ENCODE measurements at regions not wholly inside any gene's neighbourhood (a gene's known extent, or its start where the extent isn't known, plus 50 kb on each side); places are given as distances from the start of the nearest gene placed in this dataset.

DNA sequence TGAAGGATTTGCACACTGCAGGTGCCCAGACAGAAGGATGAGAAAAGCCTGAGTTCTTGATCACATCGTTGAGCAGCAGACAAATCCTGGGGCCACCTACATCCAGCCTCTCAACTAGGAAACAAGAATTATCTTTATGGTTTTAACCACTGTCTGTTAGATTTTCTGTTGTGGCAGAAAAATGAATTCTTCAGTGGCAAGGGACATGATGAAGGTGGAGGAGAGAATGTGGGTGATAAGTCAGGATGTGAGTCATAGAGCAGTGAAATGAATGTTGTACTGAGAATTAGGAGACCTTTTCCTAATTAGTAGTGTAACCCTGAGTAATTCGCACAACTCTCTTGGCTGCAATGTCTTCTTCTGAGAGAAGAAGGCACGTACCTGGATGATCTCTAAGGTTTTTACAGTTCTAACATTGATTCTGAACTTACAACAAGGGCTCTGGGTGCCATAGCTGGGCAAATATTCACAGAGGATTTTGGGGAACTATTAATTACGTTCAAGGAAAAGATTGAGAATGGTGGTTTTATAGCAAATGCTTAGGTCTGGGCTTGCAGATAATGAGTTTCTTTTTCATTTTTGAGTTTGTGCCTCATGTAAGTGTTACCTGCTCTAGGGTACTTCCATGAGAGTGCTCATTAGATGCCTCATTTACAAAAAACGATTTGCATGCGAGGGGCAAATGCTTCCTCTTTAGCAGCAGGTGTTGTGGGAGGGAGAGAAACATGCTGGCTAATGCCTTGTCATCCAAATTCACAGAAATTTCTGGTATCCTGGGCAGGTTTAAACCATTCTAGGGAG lies 111.0 kb upstream of the KL start:
- H3K9ac ChIP-seq (ENCODE audit: control insufficient read depth, insufficient read depth, low read length): no peak overlapping the region
- H3K4me3 ChIP-seq: 0 out of 2 replicates have a peak overlapping the region, but pooled peaks have one; percentile 1
- ChIA-PET CTCF (interaction anchor here (1.3 to 1.9 kb wide), 5 partner anchors 69 to 254 kb away, joined by 3 to 8 read pairs (median 6); no protein-coding TSS in a partner anchor), SMC1A (ENCODE audit: uncharacterized antibody, unreplicated experiment) (interaction anchor here (0.9 to 2.1 kb wide), 9 partner anchors 10 to 318 kb away, joined by 3 to 9 read pairs (median 4); no protein-coding TSS in a partner anchor), POLR2A (interaction anchor here (0.6 to 0.9 kb wide), 3 partner anchors 66 to 258 kb away, joined by 3 read pairs; no protein-coding TSS in a partner anchor), RAD21 (ENCODE audit: unreplicated experiment) (interaction anchor here (0.8 to 1.6 kb wide), 8 partner anchors 65 to 317 kb away, joined by 3 to 9 read pairs (median 4); no protein-coding TSS in a partner anchor)
- H2AFZ ChIP-seq (ENCODE audit: control insufficient read depth, low read depth, low read length): peak overlapping the region; percentile 70
- no peaks in the 10 kb centered on the region for H3K9me3 ChIP-seq (replicated peaks; ENCODE audit: control insufficient read depth, insufficient read depth, low read length)
- H3K4me2 ChIP-seq (ENCODE audit: control insufficient read depth, insufficient read depth): peak overlapping the region; percentile 90
- no peaks in the 10 kb centered on the region for H4K20me1 ChIP-seq (ENCODE audit: control insufficient read depth, insufficient read depth)
- in situ Hi-C loops (cut with MboI) (no loop called here), intact Hi-C loops (cut with micrococcal nuclease; ENCODE audit: unreplicated experiment) (loop anchor here (1.0 to 5.0 kb wide), 4 partner anchors 64 to 637 kb away; no protein-coding TSS in a partner anchor)
- BruUV-seq (replicated peaks): no TSS peak
- H3K36me3 ChIP-seq (ENCODE audit: control insufficient read depth in 2 of 2, insufficient read depth in 2 of 2, low read length in 1 of 2): no peaks in the 10 kb centered on the region
- H3K79me2 ChIP-seq (ENCODE audit: control insufficient read depth, insufficient read depth, low read length): no peaks in the 10 kb centered on the region
- H3K27ac ChIP-seq (ENCODE audit: control insufficient read depth, insufficient read depth): peak overlapping the region; percentile 47; the same call in 1 of the 2 replicates
- under 1% methylated on average over 6 of the region's 6 CpGs for WGBS (ENCODE audit: insufficient coverage, insufficient replicate concordance, low lambda C conversion rate, missing lambda C conversion rate)
- ATAC-seq: peak; percentile 94
- peak; percentile 78 for DNase-seq (ENCODE audit: low read depth, low spot score)
- no peaks in the 10 kb centered on the region for H3K27me3 ChIP-seq (replicated peaks in 1 of 2; ENCODE audit: control insufficient read depth in 2 of 2, insufficient read depth in 2 of 2, low read length in 1 of 2)
- FAIRE-seq: peak; percentile 69
- H3K4me1 ChIP-seq (ENCODE audit: control insufficient read depth, insufficient read depth, low read length): peaks cover 9% of the 10 kb centered on the region
- TF ChIP-seq RELA (IDR thresholded peaks at IDR 0.05; ENCODE audit: borderline replicate concordance, partially characterized antibody) (no peak), POLR2AphosphoS5 (IDR thresholded peaks at IDR 0.05; ENCODE audit: low read length) (no peak), POLR2AphosphoS2 (IDR thresholded peaks at IDR 0.05; ENCODE audit: low read depth, low read length) (no peak), ZBTB40 (IDR thresholded peaks at IDR 0.05; ENCODE audit: borderline replicate concordance) (no peak), HDGF (IDR thresholded peaks at IDR 0.05) (no peak), GATAD2B (conservative IDR thresholded peaks at IDR 0.05; ENCODE audit: low read depth) (0 out of 2 replicates have a peak, but pooled peaks have one; percentile 34), EP300 (IDR thresholded peaks at IDR 0.05; ENCODE audit: borderline replicate concordance in 1 of 2, control insufficient read depth in 1 of 2, low read depth in 2 of 2, low read length in 2 of 2) (peak; percentile 55 to 88; a peak in 3 of 4 replicates), EED (IDR thresholded peaks at IDR 0.05; ENCODE audit: low read depth) (peak; percentile 59; the same call in 1 of the 2 replicates), PKNOX1 (IDR thresholded peaks at IDR 0.05) (0 out of 2 replicates have a peak, but pooled peaks have one; percentile 2), NFIC (IDR thresholded peaks at IDR 0.05; ENCODE audit: low read depth, low read length) (peak; percentile 76), SREBF1 (IDR thresholded peaks at IDR 0.05; ENCODE audit: low read length) (0 out of 2 replicates have a peak, but pooled peaks have one; percentile 3), BCLAF1 (IDR thresholded peaks at IDR 0.05) (no peak)
